ENCODE measurements at regions not wholly inside any gene's neighbourhood (a gene's known extent, or its start where the extent isn't known, plus 50 kb on each side); places are given as distances from the start of the nearest gene placed in this dataset.

DNA sequence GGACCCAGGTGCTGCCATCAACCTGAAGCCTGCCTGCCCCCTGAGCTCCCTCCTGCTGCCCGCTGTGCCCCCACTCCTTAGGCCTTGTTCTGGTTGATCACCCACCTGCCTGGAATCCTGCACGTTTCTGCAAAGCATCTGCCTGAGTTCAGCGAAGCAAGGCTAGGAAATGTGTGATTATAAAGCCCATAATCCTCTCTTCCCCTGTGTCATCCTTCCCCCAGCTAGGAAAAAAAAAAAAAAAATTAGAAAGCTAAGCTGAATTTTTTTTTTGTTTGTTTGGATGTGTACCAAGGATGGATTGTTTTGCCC lies 93.2 kb downstream of the FOXA2 start:
- 24 to 40% (median 28%) methylated on average over 3 of the region's 3 CpGs for WGBS, 5 donors
- H3K27ac ChIP-seq, result peak overlapping the region; percentile 56 to 90 (median 82)

DNA sequence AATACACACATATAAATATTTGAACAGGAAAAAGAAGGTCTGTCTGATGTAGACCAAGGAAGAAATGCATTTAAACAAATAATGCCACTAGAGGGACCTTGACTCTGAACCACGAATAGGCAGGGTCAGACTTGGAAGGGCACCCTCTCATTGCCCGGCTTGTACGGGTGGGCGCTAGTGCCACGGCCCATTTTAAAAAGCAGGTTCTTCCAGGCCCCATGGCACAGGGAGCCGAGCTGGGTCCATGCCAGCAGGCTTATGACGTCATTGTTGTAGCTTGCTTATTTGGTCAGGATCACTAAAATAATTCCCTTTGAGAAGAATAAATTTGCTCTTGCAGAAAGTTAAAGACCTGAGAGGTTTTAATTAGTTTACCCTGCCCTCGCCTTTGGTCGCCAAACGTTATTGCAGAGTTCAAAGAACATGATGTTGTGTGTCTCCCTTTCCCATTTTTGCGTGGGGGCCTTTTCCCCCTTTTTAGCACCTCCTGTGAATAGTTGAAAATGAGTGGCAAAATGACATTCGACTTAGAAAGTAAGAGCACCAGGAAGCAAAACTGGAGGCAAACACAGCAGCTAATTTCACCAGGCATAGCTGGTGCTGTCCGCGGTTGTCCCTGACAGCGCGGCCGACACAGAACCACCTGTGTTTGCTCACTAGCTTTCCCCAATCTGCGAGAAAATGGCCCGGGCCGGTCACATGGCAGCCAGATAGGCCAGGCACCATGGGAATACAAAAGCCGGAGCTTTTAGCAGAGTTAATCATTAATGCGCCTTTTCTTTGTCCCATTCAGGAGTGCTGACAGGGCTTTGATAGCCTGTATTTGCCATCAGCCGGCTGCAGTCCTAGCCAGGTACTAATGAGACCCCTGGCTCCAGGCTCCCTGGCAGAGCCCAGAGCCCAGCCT lies 93.8 kb downstream of the FOXA2 start:
- 22 to 46% (median 32%) methylated on average over 23 of the region's 23 CpGs for WGBS, 5 donors
- Histone ChIP-seq H3K27me3 (peaks cover 0 to 5% (median 0%) of the 10 kb centered on the region in 3 donors), H3K4me1 (peaks cover 0 to 22% (median 12%) of the 10 kb centered on the region in 4 donors), H3K9me3 (no peaks in the 10 kb centered on the region), H3K36me3 (no peaks in the 10 kb centered on the region), H3K27ac (peak overlapping the region; percentile 81 to 90 (median 85)), H3K4me3 (peak overlapping the region in 1 of 4 donors; percentile 17)
- intact Hi-C loops (cut with DNase I; ENCODE audit: low total_unique reads), result no loop called here
- peak; percentile 96 to 97 for DNase-seq
- TF ChIP-seq EP300 (IDR thresholded peaks at IDR 0.05), result no peak
- peak in 3 of 7 experiments; percentile 34 to 36 (median 34) for TF ChIP-seq CTCF (IDR thresholded peaks at IDR 0.05)
- peak; percentile 71 to 89 (median 84) for TF ChIP-seq POLR2AphosphoS5 (IDR thresholded peaks at IDR 0.05)
- TF ChIP-seq POLR2A (IDR thresholded peaks at IDR 0.05), result peak in 1 of 4 donors; percentile 26

More for the DNA sequence above, 93.2 kb downstream of the FOXA2 start:
- Histone ChIP-seq H3K9me3 (no peaks in the 10 kb centered on the region), H3K27me3 (peaks cover 0 to 5% (median 0%) of the 10 kb centered on the region in 3 donors), H3K4me3 (no peak overlapping the region), H3K36me3 (no peaks in the 10 kb centered on the region), H3K4me1 (peaks cover 0 to 22% (median 12%) of the 10 kb centered on the region in 4 donors)
- intact Hi-C loops (cut with DNase I; ENCODE audit: low total_unique reads), result no loop called here
- no peak for TF ChIP-seq CTCF (IDR thresholded peaks at IDR 0.05)
- no peak for TF ChIP-seq POLR2A (IDR thresholded peaks at IDR 0.05)
- TF ChIP-seq POLR2AphosphoS5 (IDR thresholded peaks at IDR 0.05), result no peak
- TF ChIP-seq EP300 (IDR thresholded peaks at IDR 0.05), result no peak
- DNase-seq, result no peak

- DNase-seq, result peak; percentile 61 to 77
Observed at GRCh38 chr20:22489626-22490286, 94.6 kb downstream of the FOXA2 start.

DNA sequence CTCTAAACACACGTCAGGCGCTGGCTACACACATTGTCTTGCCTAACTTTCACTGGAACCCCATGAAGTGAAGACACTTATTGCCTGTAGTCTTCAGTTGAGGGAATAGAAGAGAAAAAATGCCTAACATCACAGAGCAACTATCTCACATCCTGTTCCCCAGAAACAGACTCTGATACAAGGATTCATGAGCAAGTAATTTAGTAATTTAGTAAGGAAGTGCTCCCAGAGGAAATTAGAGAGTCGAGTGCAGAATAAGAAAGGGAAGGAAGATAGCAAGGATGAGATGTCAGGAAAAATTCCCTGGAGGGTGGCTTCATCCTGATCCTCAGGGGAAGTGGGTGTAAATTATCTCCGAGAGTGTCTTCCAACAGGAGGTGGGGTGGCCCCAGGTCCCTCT lies 104.0 kb downstream of the FOXA2 start:
- H3K4me1 ChIP-seq, result peaks cover 0 to 16% (median 11%) of the 10 kb centered on the region in 4 donors
- no peaks in the 10 kb centered on the region for H3K27me3 ChIP-seq
- no peak overlapping the region for H3K27ac ChIP-seq
- no peaks in the 10 kb centered on the region for H3K9me3 ChIP-seq
- no peak overlapping the region for H3K4me3 ChIP-seq
- TF ChIP-seq POLR2A (IDR thresholded peaks at IDR 0.05), result no peak
- no peak for TF ChIP-seq EP300 (IDR thresholded peaks at IDR 0.05)
- no peak for TF ChIP-seq CTCF (IDR thresholded peaks at IDR 0.05)
- no peak for TF ChIP-seq POLR2AphosphoS5 (IDR thresholded peaks at IDR 0.05)
- intact Hi-C loops (cut with DNase I; ENCODE audit: low total_unique reads), result no loop called here
- 76 to 85% (median 82%) methylated on average over 4 of the region's 4 CpGs for WGBS, 5 donors
- no peak for DNase-seq
- no peaks in the 10 kb centered on the region for H3K36me3 ChIP-seq

More at GRCh38 chr20:22489626-22490286, 94.6 kb downstream of the FOXA2 start:
- no peaks in the 10 kb centered on the region for H3K36me3 ChIP-seq
- peaks cover 0 to 5% (median 0%) of the 10 kb centered on the region in 3 donors for H3K27me3 ChIP-seq
- H3K9me3 ChIP-seq, result no peaks in the 10 kb centered on the region
- H3K27ac ChIP-seq, result peak overlapping the region; percentile 81 to 93 (median 85)
- H3K4me3 ChIP-seq, result peak overlapping the region in 1 of 4 donors; percentile 6
- intact Hi-C loops (cut with DNase I; ENCODE audit: low total_unique reads), result no loop called here
- H3K4me1 ChIP-seq, result peaks cover 0 to 22% (median 14%) of the 10 kb centered on the region in 4 donors
- TF ChIP-seq POLR2A (IDR thresholded peaks at IDR 0.05), result peak in 1 of 4 donors; percentile 13
- TF ChIP-seq POLR2AphosphoS5 (IDR thresholded peaks at IDR 0.05), result peak in 1 of 3 donors; percentile 28
- TF ChIP-seq EP300 (IDR thresholded peaks at IDR 0.05), result no peak
- 29 to 40% (median 32%) methylated on average over 11 of the region's 11 CpGs for WGBS, 5 donors

Data from stomach (tissue), 8 donors.